ENCODE measurements at regions not wholly inside any gene's neighbourhood (a gene's known extent, or its start where the extent isn't known, plus 50 kb on each side); places are given as distances from the start of the nearest gene placed in this dataset.

GRCh38 chr12:60845696-60846095 is 1249.9 kb downstream of the SLC16A7 start (continued):
- no peak for TF ChIP-seq SETDB1 (IDR thresholded peaks at IDR 0.05; ENCODE audit: low read length)

GRCh38 chr12:60847281-60847680 is 1251.5 kb downstream of the SLC16A7 start:
- Histone ChIP-seq H3K27ac (ENCODE audit: extremely low read depth, low read depth, low read length) (no peak overlapping the region), H2AFZ (ENCODE audit: low read depth, low read length) (no peak overlapping the region), H3K9ac (ENCODE audit: insufficient read depth in 1 of 2, low read depth in 2 of 2, low read length in 2 of 2) (no peak overlapping the region), H3K36me3 (ENCODE audit: control insufficient read depth, insufficient read depth, low read length) (no peaks in the 10 kb centered on the region), H3K4me3 (no peak overlapping the region), H4K20me1 (replicated peaks; ENCODE audit: control insufficient read depth, insufficient read depth, low read length) (no peaks in the 10 kb centered on the region), H3K9me3 (replicated peaks; ENCODE audit: control insufficient read depth, insufficient read depth, low read depth, low read length) (no peaks in the 10 kb centered on the region), H3K79me2 (ENCODE audit: control insufficient read depth, insufficient read depth, low read length) (no peaks in the 10 kb centered on the region), H3K4me1 (replicated peaks in 1 of 2; ENCODE audit: control insufficient read depth in 2 of 2, insufficient read depth in 2 of 2, low read length in 2 of 2) (no peaks in the 10 kb centered on the region), H3K27me3 (ENCODE audit: control insufficient read depth in 2 of 2, insufficient read depth in 2 of 2, low read length in 2 of 2) (no peaks in the 10 kb centered on the region), H3K4me2 (ENCODE audit: insufficient read depth, low read length) (no peak overlapping the region), H3K9me1 (ENCODE audit: control insufficient read depth, insufficient read depth, low read length) (no peaks in the 10 kb centered on the region)
- intact Hi-C loops (cut with micrococcal nuclease) (no loop called here), in situ Hi-C loops (cut with MboI) (no loop called here)
- DNase-seq (ENCODE audit: extremely low read depth in 1 of 4, low spot score in 3 of 4) (no peak), FAIRE-seq (no peak), ATAC-seq (no peak)
- WGBS (ENCODE audit: insufficient coverage, low coverage, missing lambda C conversion rate) = 0% methylated on average over 4 of the region's 4 CpGs
- no TSS peak for BruUV-seq (replicated peaks)
- POLR2A ChIA-PET = no interaction called here
- no peak for TF ChIP-seq ZNF133 (CRISPR knock-in tag; IDR thresholded peaks at IDR 0.05)
- TF ChIP-seq ESRRB (CRISPR knock-in tag; IDR thresholded peaks at IDR 0.05; ENCODE audit: borderline replicate concordance) = no peak
- TF ChIP-seq CEBPZ (IDR thresholded peaks at IDR 0.05; ENCODE audit: borderline replicate concordance, low read depth, low read length) = no peak
- TF ChIP-seq, protein P1, sequence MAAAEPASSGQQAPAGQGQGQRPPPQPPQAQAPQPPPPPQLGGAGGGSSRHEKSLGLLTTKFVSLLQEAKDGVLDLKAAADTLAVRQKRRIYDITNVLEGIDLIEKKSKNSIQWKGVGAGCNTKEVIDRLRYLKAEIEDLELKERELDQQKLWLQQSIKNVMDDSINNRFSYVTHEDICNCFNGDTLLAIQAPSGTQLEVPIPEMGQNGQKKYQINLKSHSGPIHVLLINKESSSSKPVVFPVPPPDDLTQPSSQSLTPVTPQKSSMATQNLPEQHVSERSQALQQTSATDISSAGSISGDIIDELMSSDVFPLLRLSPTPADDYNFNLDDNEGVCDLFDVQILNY (CRISPR knock-in tag; IDR thresholded peaks at IDR 0.05) = no peak
- CTCF ChIA-PET (ENCODE audit: low intra/inter-chr PET ratio) = no interaction called here

Data from K562 (cell line).